ENCODE measurements at regions not wholly inside any gene's neighbourhood (a gene's known extent, or its start where the extent isn't known, plus 50 kb on each side); places are given as distances from the start of the nearest gene placed in this dataset.
A peak's percentile ranks its signal among the peaks of the same experiment; 100 is the strongest.

GRCh38 chr10:34908481-34908880 is 93.4 kb upstream of the PARD3 start:
- TF ChIP-seq CTCF (IDR thresholded peaks at IDR 0.05), result no peak
- Mint-ChIP-seq H3K4me1 (ENCODE audit: low read depth) (peaks cover 36% of the 10 kb centered on the region), H3K36me3 (ENCODE audit: low read depth) (no peaks in the 10 kb centered on the region), H3K4me3 (ENCODE audit: unreplicated experiment) (no peak overlapping the region), H3K27ac (ENCODE audit: unreplicated experiment) (peak overlapping the region; percentile 1), H3K9me3 (ENCODE audit: low read depth) (no peaks in the 10 kb centered on the region), H3K27me3 (ENCODE audit: low read depth) (no peaks in the 10 kb centered on the region)
- DNase-seq (ENCODE audit: low spot score), result peak; percentile 32

GRCh38 chr10:34907743-34908430 is 92.8 kb upstream of the PARD3 start:
- H3K9me3 Mint-ChIP-seq (ENCODE audit: low read depth), result no peaks in the 10 kb centered on the region
- no peak for TF ChIP-seq CTCF (IDR thresholded peaks at IDR 0.05)

GRCh38 chr10:34906067-34906965 is 91.2 kb upstream of the PARD3 start:
- H3K9me3 Mint-ChIP-seq (ENCODE audit: low read depth), result no peaks in the 10 kb centered on the region
- H3K27ac Mint-ChIP-seq (ENCODE audit: unreplicated experiment), result peak overlapping the region; percentile 78
- no peaks in the 10 kb centered on the region for H3K36me3 Mint-ChIP-seq (ENCODE audit: low read depth)
- no peaks in the 10 kb centered on the region for H3K27me3 Mint-ChIP-seq (ENCODE audit: low read depth)
- H3K4me3 Mint-ChIP-seq (ENCODE audit: unreplicated experiment), result peak overlapping the region; percentile 56
- peak; percentile 71 for DNase-seq (ENCODE audit: low spot score)
- TF ChIP-seq CTCF (IDR thresholded peaks at IDR 0.05), result peak; percentile 9
- peaks cover 36% of the 10 kb centered on the region for H3K4me1 Mint-ChIP-seq (ENCODE audit: low read depth)

More at GRCh38 chr10:34907743-34908430, 92.8 kb upstream of the PARD3 start:
- Mint-ChIP-seq H3K27me3 (ENCODE audit: low read depth) (no peaks in the 10 kb centered on the region), H3K36me3 (ENCODE audit: low read depth) (no peaks in the 10 kb centered on the region), H3K4me1 (ENCODE audit: low read depth) (peaks cover 36% of the 10 kb centered on the region), H3K27ac (ENCODE audit: unreplicated experiment) (peak overlapping the region; percentile 42), H3K4me3 (ENCODE audit: unreplicated experiment) (no peak overlapping the region)
- no peak for DNase-seq (ENCODE audit: low spot score)

GRCh38 chr10:34905200-34905927 is 90.3 kb upstream of the PARD3 start:
- no peak overlapping the region for H3K4me3 Mint-ChIP-seq (ENCODE audit: unreplicated experiment)
- TF ChIP-seq CTCF (IDR thresholded peaks at IDR 0.05), result no peak
- no peaks in the 10 kb centered on the region for H3K9me3 Mint-ChIP-seq (ENCODE audit: low read depth)
- no peaks in the 10 kb centered on the region for H3K36me3 Mint-ChIP-seq (ENCODE audit: low read depth)
- peak; percentile 29 for DNase-seq (ENCODE audit: low spot score)
- H3K4me1 Mint-ChIP-seq (ENCODE audit: low read depth), result peaks cover 36% of the 10 kb centered on the region
- H3K27me3 Mint-ChIP-seq (ENCODE audit: low read depth), result no peaks in the 10 kb centered on the region
- H3K27ac Mint-ChIP-seq (ENCODE audit: unreplicated experiment), result peak overlapping the region; percentile 78

- Mint-ChIP-seq H3K36me3 (ENCODE audit: low read depth) (no peaks in the 10 kb centered on the region), H3K27me3 (ENCODE audit: low read depth) (no peaks in the 10 kb centered on the region), H3K4me1 (ENCODE audit: low read depth) (peaks cover 40% of the 10 kb centered on the region), H3K4me3 (ENCODE audit: unreplicated experiment) (no peak overlapping the region), H3K27ac (ENCODE audit: unreplicated experiment) (no peak overlapping the region), H3K9me3 (ENCODE audit: low read depth) (no peaks in the 10 kb centered on the region)
- no peak for DNase-seq (ENCODE audit: low spot score)
- TF ChIP-seq CTCF (IDR thresholded peaks at IDR 0.05), result no peak
Observed at GRCh38 chr10:34904191-34904590, 89.1 kb upstream of the PARD3 start.
